Suprapubic skin (tissue), 3 donors: ENCODE measurements at regions not wholly inside any gene's neighbourhood (a gene's known extent, or its start where the extent isn't known, plus 50 kb on each side); places are given as distances from the start of the nearest gene placed in this dataset.

Experiments
- CTCF ChIP-seq, 2 donors: fragments of 200-600 bp in 1 of 2; fragments of 450-650 bp in 1 of 2; sonication (generic) in 1 of 2; IDR thresholded peaks; one replicate each; pipeline ENCODE4 v1.5.1; 2016 to 2019; ENCODE audit warnings: antibody characterized with exemption in 2 of 2, mild to moderate bottlenecking in 1 of 2, moderate library complexity in 1 of 2
- POLR2AphosphoS5 ChIP-seq, 3 donors: sonication (generic); formaldehyde crosslinking; IDR thresholded peaks; one replicate each; pipeline ENCODE4 v1.6.1; 2017; ENCODE audit warnings: antibody characterized with exemption in 3 of 3

- TF ChIP-seq CTCF (IDR thresholded peaks at IDR 0.05) (no peak), POLR2AphosphoS5 (IDR thresholded peaks at IDR 0.05) (no peak)
Measured at GRCh38 chr11:87970762-87971161, 204.5 kb downstream of the RAB38 start.
